HepG2 (cell line): ENCODE measurements at regions not wholly inside any gene's neighbourhood (a gene's known extent, or its start where the extent isn't known, plus 50 kb on each side); places are given as distances from the start of the nearest gene placed in this dataset.

Source experiments
- ATAC-seq: fragments of 200-7000 bp; cut with Tn5 transposase; 3 replicates; pipeline ENCODE4 v1.9.1; 2020; ENCODE audit warnings: mild to moderate bottlenecking, moderate library complexity
- BruUV-seq: library from RNA; stranded (reverse); fragments of 400-500 nt; replicated peaks from 2 replicates; lab custom pipeline; 2021; lab: Mats Ljungman, UMichigan
- CTCF ChIA-PET: fragments of 300-600 bp; formaldehyde crosslinking; extraction: SDS; loops from one replicate; lab custom pipeline; 2021; ENCODE audit warnings: low total read pairs, inconsistent platforms, low intra/inter-chr PET ratio; lab: Yijun Ruan, JAX
- POLR2A ChIA-PET: fragments of 350-600 bp; sonication (Branson Sonifier 250); formaldehyde crosslinking; loops from one replicate; lab custom pipeline; 2020; ENCODE audit warnings: antibody characterized with exemption, inconsistent platforms; lab: Yijun Ruan, JAX
- DNase-seq: peaks from one replicate; pipeline ENCODE4 v3.0.0-alpha.2; 2015; ENCODE audit warnings: low spot score
- FAIRE-seq: peaks from 3 replicates; lab custom pipeline; 2011; peaks lifted over from hg19 to GRCh38; lab: Jason Lieb, UNC
- H2AFZ ChIP-seq: one replicate; pipeline ENCODE4 v1.6.1; 2011; ENCODE audit warnings: low read length, inconsistent platforms
- H3K27ac ChIP-seq: fragments of 300-600 bp; 3 replicates; pipeline ENCODE4 v1.8.0; 2011; ENCODE audit warnings: mixed run types, mild to moderate bottlenecking, mixed read lengths, low read length, inconsistent platforms; ENCODE audit not compliant: insufficient read depth; ENCODE audit errors: extremely low read length
- H3K27me3 ChIP-seq, 2 experiments: fragments of 200-600 bp in 1 of 2; 2 replicates in 1 of 2; 3 replicates in 1 of 2; pipeline versions ENCODE4 v1.6.0 to v1.8.0; 2011; ENCODE audit warnings: low read length in 2 of 2, mild to moderate bottlenecking in 2 of 2, moderate library complexity in 2 of 2, inconsistent platforms in 1 of 2; ENCODE audit not compliant: insufficient read depth in 2 of 2, control insufficient read depth in 1 of 2
- H3K36me3 ChIP-seq, 2 experiments: fragments of 200-600 bp in 1 of 2; replicated peaks in 1 of 2; 2 replicates in 1 of 2; 3 replicates in 1 of 2; pipeline versions ENCODE4 v1.5.1 to v1.8.0; 2011; ENCODE audit warnings: low read length in 2 of 2, inconsistent platforms in 1 of 2; ENCODE audit not compliant: insufficient read depth in 2 of 2, control insufficient read depth in 1 of 2
- H3K4me1 ChIP-seq: 2 replicates; pipeline ENCODE4 v1.5.1; 2012; ENCODE audit warnings: low read length, inconsistent platforms; ENCODE audit not compliant: insufficient read depth
- H3K4me2 ChIP-seq: 2 replicates; pipeline ENCODE4 v1.6.0; 2011; ENCODE audit warnings: low read depth, low read length, inconsistent platforms
- H3K4me3 ChIP-seq, 3 experiments: fragments of 200-600 bp in 1 of 3; sonication (generic), shearing (Covaris generic) in 1 of 3; replicated peaks in 1 of 3; 2 replicates each; pipeline ENCODE4 v1.5.1; 2011 to 2016; ENCODE audit warnings: low read length in 3 of 3, inconsistent platforms in 2 of 3, low read depth in 2 of 3, mild to moderate bottlenecking in 2 of 3, control low read depth in 1 of 3, mixed read lengths in 1 of 3; ENCODE audit not compliant: insufficient read depth in 1 of 3
- H3K79me2 ChIP-seq: one replicate; pipeline ENCODE4 v1.6.1; 2011; ENCODE audit warnings: low read length, inconsistent platforms; ENCODE audit not compliant: insufficient read depth
- H3K9ac ChIP-seq: 2 replicates; pipeline ENCODE4 v1.6.0; 2011; ENCODE audit warnings: mild to moderate bottlenecking, low read depth, low read length, inconsistent platforms; ENCODE audit not compliant: insufficient read depth
- H3K9me3 ChIP-seq: 2 replicates; pipeline ENCODE4 v1.5.1; 2012; ENCODE audit warnings: mild to moderate bottlenecking, low read length
- H4K20me1 ChIP-seq: 2 replicates; pipeline ENCODE4 v1.6.0; 2011; ENCODE audit warnings: inconsistent platforms, mild to moderate bottlenecking, low read length, moderate library complexity; ENCODE audit not compliant: insufficient read depth
- ATF1 ChIP-seq: IDR thresholded peaks from 2 replicates; pipeline ENCODE4 v1.6.1; 2016; ENCODE audit warnings: mild to moderate bottlenecking, control low read depth
- CREBL2 ChIP-seq: sonication (generic); formaldehyde crosslinking; IDR thresholded peaks from 2 replicates; pipeline ENCODE4 v1.8.1; 2023; ENCODE audit warnings: missing genetic modification reagents, mild to moderate bottlenecking, borderline replicate concordance
- RNF219 ChIP-seq: sonication (generic); formaldehyde crosslinking; IDR thresholded peaks from 2 replicates; pipeline ENCODE4 v1.5.0; 2020; ENCODE audit warnings: mild to moderate bottlenecking, missing genetic modification reagents
- ZFP62 ChIP-seq: sonication (generic); formaldehyde crosslinking; IDR thresholded peaks from 2 replicates; pipeline ENCODE4 v1.4.0; 2020; ENCODE audit warnings: missing genetic modification reagents
- ZNF572 ChIP-seq: sonication (generic); formaldehyde crosslinking; IDR thresholded peaks from 2 replicates; pipeline ENCODE4 v1.5.1; 2020; ENCODE audit warnings: mild to moderate bottlenecking, missing genetic modification reagents
- WGBS: methylation state at CpG from one replicate; pipeline ENCODE4 v1.1.6; 2017; ENCODE audit warnings: low lambda C conversion rate; 5-methylcytosine and 5-hydroxymethylcytosine counted together
- in situ Hi-C: cut with HindIII; loops from 2 replicates; pipeline ENCODE4 v1.10.0; 2017; ENCODE audit warnings: low pct_unique_long_range_greater_than_20kb; ENCODE audit not compliant: extremely low pct_ligation_motif_present
- intact Hi-C: fragments of 100-400 bp; cut with micrococcal nuclease; formaldehyde crosslinking; loops from one replicate; pipeline ENCODE4 v1.10.0; 2022; ENCODE audit not compliant: unreplicated experiment

DNA sequence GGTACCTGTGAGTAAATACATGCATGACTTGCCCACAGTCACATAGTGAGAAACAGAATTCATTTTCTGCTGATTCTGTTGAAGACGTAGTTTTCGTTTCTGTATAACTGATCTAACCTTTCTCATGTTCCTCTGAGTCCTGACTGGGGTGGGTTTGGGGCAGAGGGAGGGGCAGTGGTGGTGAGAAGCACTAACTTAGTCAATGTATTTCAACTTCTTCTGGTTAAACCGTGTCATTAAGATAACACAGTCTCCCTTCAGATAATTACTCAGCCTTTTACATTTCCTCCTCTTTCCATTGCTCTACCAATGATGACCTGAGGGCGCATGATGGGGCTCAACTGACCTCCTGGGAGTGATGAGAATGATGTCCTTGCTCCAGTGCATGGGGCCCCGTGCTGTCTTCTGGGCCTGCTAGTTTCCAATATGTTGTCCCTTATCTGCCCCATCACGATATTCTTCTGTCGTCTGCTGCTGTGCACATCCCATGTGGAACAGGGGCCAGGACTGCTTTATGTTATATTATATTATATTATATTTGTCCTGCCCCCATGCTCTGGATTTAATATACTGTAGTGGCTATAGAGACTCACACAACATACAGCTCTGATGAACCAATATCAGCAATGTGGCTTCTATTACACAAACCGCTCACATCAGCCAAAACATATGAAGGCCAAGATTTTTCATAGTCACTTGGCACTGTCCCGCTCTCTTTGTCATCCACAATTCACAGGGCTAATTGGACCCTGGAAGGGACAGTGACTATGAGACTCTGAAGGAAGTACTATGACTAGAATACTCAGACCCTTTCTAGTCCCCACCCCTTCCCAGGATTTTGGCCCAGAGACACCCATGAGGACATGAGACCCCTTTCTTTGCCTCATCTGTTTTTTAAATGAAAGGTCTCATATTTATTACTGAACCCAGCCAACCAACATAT lies 407.1 kb upstream of the MCTP2 start (continued):
- no peak for TF ChIP-seq CREBL2 (CRISPR knock-in tag)

DNA sequence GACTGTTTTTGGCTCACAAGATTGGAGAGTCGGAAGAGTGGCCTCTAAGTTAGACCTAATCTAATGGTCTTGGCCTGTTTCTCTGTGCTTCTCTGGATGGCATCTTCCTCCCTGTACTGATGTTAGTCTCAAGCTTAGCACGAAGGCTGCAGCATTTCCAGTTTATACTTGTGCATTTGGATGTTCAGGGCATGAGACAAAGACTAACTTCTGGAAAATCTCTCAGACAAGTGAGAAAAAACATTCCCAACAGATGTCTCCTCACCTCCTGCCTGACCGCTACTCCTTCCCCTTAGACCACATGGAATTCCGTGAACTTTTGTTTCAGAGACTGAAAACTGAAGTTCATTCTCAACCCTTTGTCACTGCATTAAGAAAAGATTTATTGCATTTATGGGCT lies 410.8 kb upstream of the MCTP2 start:
- ChIA-PET POLR2A (no interaction called here), CTCF (no interaction called here)
- no peaks in the 10 kb centered on the region for H3K79me2 ChIP-seq
- BruUV-seq: no TSS peak
- WGBS: 13% methylated on average over 4 of the region's 4 CpGs
- in situ Hi-C loops: no loop called here
- H3K27ac ChIP-seq: no peak overlapping the region
- no peak overlapping the region for H3K4me3 ChIP-seq
- no peaks in the 10 kb centered on the region for H4K20me1 ChIP-seq
- H3K27me3 ChIP-seq: no peaks in the 10 kb centered on the region; a peak in 2 of 5 replicates
- no peak overlapping the region for H2AFZ ChIP-seq
- no peak for TF ChIP-seq ZNF572
- TF ChIP-seq ATF1 (CRISPR knock-in tag): no peak
- no peak for TF ChIP-seq RNF219 (CRISPR knock-in tag)
- no peak for TF ChIP-seq ZFP62 (CRISPR knock-in tag)
- ATAC-seq (no peak), DNase-seq (no peak), FAIRE-seq (no peak)
- intact Hi-C loops: no loop called here
- 0 out of 2 replicates have a peak, but pooled peaks cover 2% of the 10 kb centered on the region for H3K9me3 ChIP-seq
- H3K4me1 ChIP-seq: no peaks in the 10 kb centered on the region
- H3K4me2 ChIP-seq: no peak overlapping the region
- no peaks in the 10 kb centered on the region for H3K36me3 ChIP-seq
- H3K9ac ChIP-seq: no peak overlapping the region
